ENCODE measurements at regions not wholly inside any gene's neighbourhood (a gene's known extent, or its start where the extent isn't known, plus 50 kb on each side); places are given as distances from the start of the nearest gene placed in this dataset.
"Not testable (repeated sequence)": the region's sequence is repeated elsewhere in the genome, so short reads cannot be mapped to it uniquely, and the experiment has no call there.

DNA sequence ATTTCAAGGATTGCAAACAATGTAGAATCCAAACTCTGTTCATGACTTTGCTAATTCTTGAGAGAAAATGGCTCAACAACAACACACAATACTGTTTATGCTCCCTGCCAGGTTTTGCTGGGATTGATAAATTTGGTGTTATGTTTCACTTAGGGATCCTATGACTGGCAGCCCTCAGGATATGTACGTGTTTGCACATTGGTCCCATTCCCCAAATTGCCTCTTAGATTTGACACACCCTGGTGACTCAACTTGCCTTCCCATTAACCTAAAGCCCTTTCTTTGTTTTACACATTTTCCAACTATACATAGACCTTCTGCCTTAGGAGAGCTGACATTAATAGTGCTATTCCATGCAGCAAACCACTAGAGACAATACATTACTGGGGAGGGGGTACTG, 809.4 kb upstream of the AMELY start:
- no peak for DNase-seq

GRCh38 chrY:7719271-7719670, 807.7 kb upstream of the AMELY start:
- no peak for DNase-seq

GRCh38 chrY:7718626-7719025, 807.1 kb upstream of the AMELY start:
- DNase-seq = no peak

DNA sequence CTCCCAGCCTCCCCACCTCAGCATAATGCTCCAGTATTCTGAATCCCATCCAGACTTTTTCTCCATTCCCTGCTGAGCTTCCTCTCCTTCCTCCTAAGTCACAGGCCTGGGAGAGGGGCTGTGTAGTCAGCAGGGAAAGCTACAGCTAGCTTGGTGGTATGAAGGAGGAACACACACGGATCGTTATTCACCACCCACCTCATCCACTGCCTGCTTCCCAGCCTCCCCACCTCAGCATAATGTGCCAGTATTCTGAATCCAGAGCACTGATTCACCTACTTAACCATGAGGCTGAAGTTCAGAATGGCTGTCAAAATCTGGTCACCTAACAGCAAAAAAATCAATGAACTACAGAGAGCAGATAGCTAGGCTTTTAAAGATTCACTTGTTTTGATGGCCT, 806.6 kb upstream of the AMELY start:
- DNase-seq = no peak

DNA sequence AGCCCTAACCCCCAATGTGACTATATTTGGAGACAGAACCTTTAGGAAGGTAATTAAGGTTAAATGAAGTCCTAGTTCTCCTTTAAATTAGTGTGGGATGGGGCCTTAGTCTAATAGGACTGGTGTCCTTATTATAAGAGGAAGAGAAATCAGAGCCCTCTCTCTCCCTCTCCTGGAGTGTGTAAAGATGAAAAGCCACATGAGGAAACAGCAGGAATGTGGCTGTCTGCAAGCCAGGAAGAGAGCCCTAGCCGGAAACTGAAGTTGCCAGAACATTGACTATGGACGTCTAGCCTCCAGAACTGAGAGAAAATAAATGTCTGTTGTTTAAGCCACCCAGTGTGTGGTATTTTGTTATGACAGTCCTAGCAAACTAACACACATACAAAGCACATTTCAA, 802.9 kb upstream of the AMELY start:
- no peak for DNase-seq

- DNase-seq = not testable (repeated sequence)
Observed at GRCh38 chrY:7713738-7714137, 802.2 kb upstream of the AMELY start.

DNA sequence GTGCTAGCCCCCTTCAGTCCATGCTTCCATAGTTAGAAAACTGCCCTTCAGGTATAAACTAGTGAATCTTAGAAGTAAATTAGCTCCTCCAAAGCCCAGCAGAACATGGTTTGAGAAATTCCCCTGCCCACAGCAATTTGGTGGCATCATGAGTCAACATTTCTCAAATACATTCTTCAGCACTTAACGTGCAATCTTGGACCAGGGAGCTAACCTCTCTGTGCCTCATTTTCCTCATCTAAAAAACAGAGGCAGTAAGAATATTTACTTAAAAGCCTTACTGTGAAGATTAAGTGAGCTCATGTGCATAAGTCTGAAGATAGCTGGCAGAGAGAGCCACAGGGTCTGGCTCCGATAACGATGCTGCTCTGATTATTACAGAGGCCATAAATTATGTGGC, 800.7 kb upstream of the AMELY start:
- DNase-seq = no peak

DNA sequence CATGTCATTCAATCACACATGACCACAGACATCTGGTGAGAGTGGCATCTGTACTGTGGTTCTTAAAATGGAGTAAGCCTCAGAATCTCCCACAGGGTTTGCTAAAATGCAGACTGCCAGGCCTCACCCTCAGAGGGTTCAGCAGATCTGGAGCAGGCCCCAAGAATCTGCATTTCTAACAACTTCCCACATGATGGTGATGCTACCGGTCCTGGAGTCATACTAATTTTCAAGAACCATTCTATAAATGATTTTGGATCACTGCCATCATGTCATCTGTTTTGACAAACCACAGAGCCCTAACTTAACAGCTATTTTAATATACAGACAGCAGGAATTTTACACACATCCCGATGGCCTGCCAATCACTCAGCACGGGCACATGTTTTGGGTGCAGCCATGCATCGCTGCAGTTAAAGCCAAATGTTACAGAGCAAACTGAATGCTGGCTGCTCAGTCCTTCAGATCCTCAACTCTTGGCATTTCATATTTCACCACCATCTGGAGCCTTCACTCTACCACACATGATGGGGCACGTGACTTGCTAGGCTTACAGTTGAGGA, 792.1 kb upstream of the AMELY start:
- DNase-seq = no peak

GRCh38 chrY:7702481-7702880, 790.9 kb upstream of the AMELY start:
- no peak for DNase-seq

DNA sequence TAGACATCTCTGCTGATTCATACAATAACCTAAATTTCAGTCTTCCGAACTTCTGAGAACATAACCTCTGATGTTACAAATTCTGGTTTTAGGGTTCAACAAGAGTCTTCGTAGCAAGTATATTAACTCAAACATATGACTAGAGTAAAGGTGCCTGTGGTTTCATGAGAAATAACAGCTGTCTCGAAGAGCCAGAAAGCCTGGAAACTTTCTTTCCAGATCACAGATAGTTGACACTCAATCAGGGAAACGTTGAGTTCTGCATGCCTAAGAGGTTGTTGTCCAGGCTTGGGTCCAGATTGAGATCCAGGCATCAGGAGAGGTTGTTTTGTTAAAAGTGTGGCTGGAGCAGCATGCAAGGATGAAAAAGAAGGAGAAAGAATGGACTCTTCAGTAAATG, 790.1 kb upstream of the AMELY start:
- no peak for DNase-seq

- DNase-seq = no peak
Observed at GRCh38 chrY:7697506-7697905, 786.0 kb upstream of the AMELY start.

GRCh38 chrY:7692701-7693100, 781.1 kb upstream of the AMELY start:
- no peak for DNase-seq

DNA sequence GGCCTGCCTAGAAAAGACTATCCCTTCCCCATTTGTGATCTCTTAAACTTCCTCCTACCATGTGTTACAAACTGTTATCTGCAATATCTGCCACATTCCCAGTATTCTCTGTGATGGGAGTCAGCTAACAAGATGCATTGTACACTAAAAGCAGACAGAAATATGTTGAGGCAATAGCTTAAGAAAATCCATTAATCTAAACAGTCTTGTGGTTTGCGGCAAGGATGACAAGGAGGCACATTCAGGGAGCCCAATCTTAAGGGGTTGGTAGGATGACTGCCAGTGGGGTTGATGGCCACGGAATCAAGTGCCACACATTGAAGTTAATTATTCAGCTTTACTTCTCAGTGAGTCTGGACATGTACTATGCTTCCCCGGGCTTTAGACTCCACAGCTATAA, 775.5 kb upstream of the AMELY start:
- DNase-seq = no peak

DNA sequence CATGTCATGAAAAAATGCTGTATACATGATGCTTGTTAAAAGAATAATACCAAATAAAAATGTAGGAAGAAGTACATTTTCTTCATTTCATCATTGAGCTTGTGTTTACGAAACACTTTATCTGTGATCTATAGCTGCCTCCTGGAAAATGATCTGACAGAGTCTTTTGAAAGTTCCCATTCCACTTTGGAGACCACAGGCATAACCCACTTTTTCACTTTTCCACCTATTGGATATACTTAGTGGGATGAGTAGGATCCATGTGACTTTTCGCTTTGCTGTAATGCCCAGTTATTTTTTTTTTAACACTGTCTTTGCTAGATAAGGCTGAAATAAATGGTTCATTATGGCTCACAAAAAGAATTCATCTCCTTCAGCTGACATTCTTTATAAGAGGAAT, 773.0 kb upstream of the AMELY start:
- no peak for DNase-seq

GRCh38 chrY:7682386-7682785, 770.8 kb upstream of the AMELY start:
- DNase-seq = no peak

GRCh38 chrY:7681426-7681825, 769.9 kb upstream of the AMELY start:
- DNase-seq = no peak

DNA sequence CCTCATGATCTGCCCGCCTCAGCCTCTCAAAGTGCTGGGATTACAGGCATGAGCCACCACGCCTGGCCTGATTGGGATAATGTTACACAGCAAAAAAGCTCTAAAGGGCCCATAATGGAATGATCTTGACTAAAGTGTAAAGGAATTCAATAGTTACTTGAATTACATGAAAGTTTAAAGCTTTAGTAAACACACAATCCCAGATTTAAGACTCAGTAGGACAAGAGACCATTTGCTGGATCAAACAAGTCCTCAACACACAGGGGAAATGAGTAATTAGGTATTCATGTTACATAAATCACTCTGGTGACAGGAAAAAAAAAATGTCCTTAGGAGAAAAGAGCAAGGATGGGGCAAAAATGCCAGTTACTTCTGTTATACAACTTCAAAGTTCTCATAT, 762.9 kb upstream of the AMELY start:
- DNase-seq = peak; percentile 0

- DNase-seq = no peak
Observed at GRCh38 chrY:7672796-7673195, 761.2 kb upstream of the AMELY start.

DNA sequence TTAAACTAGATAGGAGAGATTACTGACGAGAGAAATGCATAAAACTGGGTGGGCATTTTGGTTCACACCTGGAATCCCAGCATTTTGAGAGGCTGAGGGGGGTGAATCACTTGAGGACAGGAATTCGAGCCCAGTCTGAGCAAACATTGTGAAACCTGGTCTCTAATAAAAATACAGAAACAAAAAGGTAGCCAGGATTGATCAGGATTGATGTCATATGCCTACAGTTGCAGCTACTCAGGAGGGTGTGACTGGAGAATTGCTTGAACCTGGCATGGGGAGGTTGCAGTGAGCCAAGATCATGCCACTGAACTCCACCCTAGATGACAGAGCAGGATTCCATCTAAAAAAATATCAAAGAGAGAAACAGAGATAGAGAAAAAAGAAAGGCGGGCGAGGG, 751.7 kb upstream of the AMELY start:
- no peak for DNase-seq

DNA sequence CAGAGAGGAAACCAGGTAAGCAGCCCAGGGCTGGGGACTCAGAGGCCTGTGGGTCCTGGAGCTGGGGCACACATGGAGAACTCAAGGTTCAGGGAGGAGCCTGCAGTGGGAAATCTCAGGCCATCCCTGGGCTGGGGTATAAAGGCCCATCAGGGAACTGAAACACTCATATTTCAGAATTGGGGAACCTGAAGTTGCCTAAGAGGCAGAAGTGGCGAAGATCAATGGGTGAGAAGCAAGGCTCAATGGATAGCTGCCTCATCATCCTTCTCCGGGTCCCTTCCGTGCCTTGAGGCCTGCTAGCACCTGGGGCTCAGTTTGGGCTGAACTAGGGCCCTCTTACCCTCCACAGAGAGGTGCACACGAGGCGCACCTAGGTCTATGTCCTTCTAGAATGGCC, 747.5 kb upstream of the AMELY start:
- DNase-seq = peak; percentile 62

DNA sequence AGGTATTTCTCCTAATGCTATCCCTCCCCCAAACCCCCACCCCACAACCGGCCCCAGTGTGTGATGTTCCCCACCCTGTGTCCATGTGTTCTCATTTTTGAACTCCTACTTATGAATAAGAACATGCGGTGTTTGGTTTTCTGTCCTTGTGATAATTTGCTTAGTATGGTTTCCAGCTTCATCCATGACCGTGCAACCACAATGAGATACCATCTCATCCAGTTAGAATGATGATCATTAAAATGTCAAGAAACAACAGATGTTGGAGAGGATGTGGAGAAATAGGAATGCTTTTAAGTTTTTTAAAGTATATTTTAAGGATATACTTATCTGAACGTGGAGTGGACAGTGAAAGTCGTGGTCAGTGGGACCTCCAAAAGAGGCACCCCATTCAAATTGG, 745.0 kb upstream of the AMELY start:
- DNase-seq = no peak

GRCh38 chrY:7654985-7655384, 743.4 kb upstream of the AMELY start:
- no peak for DNase-seq

GRCh38 chrY:7649866-7650265, 738.3 kb upstream of the AMELY start:
- not testable (repeated sequence) for DNase-seq
